ENCODE measurements at regions not wholly inside any gene's neighbourhood (a gene's known extent, or its start where the extent isn't known, plus 50 kb on each side); places are given as distances from the start of the nearest gene placed in this dataset.

DNA sequence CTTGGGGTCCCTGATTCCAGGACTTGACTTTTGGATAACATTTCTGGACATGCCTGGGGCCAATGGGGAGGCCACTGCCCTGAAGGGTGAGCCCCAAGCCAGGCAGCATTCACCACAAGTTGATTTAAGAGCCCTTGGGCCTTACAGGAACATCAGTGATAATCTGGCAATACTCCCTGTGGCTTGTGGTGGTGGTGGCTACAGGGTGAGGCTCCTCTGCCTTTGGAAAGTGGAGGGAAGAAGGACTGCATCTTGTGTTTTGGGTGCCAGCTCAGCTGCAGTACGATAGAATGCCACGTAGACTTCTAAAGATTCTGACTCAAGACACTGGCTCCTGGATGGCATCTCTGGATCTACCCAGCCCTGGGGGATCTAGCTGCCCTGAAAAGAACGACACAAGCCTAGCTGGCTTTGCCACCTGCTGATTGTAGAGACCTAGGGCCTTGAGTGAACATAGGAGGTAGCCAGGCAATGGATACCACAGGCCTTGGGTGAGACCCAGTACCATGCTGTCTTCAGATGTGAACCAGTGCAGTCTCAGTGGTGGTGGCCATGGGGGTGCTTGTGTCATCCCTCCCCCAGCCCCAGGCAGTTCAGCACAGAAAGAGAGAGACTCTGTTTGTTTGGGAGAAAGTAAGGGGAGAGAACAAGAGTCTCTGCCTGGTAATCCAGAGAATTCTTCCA is 79.0 kb upstream of the DAP start:
- TF ChIP-seq, protein P1, sequence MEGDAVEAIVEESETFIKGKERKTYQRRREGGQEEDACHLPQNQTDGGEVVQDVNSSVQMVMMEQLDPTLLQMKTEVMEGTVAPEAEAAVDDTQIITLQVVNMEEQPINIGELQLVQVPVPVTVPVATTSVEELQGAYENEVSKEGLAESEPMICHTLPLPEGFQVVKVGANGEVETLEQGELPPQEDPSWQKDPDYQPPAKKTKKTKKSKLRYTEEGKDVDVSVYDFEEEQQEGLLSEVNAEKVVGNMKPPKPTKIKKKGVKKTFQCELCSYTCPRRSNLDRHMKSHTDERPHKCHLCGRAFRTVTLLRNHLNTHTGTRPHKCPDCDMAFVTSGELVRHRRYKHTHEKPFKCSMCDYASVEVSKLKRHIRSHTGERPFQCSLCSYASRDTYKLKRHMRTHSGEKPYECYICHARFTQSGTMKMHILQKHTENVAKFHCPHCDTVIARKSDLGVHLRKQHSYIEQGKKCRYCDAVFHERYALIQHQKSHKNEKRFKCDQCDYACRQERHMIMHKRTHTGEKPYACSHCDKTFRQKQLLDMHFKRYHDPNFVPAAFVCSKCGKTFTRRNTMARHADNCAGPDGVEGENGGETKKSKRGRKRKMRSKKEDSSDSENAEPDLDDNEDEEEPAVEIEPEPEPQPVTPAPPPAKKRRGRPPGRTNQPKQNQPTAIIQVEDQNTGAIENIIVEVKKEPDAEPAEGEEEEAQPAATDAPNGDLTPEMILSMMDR (IDR thresholded peaks at IDR 0.05), result no peak
- TF ChIP-seq EZH2 (IDR thresholded peaks at IDR 0.05), result no peak
- no peak for TF ChIP-seq EZH2phosphoT487 (IDR thresholded peaks at IDR 0.05)
